GM12874 (cell line): ENCODE measurements at regions not wholly inside any gene's neighbourhood (a gene's known extent, or its start where the extent isn't known, plus 50 kb on each side); places are given as distances from the start of the nearest gene placed in this dataset.

Source experiments
- CTCF ChIP-seq: IDR thresholded peaks from 2 replicates; pipeline ENCODE4 v1.5.1; 2011; ENCODE audit warnings: low read depth, mild to moderate bottlenecking, control low read depth, low read length, moderate library complexity; ENCODE audit not compliant: insufficient read depth

GRCh38 chr7:85927226-85927625, 716.5 kb upstream of the GRM3 start:
- no peak for TF ChIP-seq CTCF

- no peak for TF ChIP-seq CTCF
These were observed 719.6 kb upstream of the GRM3 start for GRCh38 chr7:85924062-85924461.

GRCh38 chr7:85916016-85916415, 727.7 kb upstream of the GRM3 start:
- TF ChIP-seq CTCF = no peak

GRCh38 chr7:85914437-85914836, 727.6 kb upstream of the SEMA3D start:
- no peak for TF ChIP-seq CTCF

- TF ChIP-seq CTCF = no peak
These were observed 721.2 kb upstream of the SEMA3D start for GRCh38 chr7:85908051-85908450.

- TF ChIP-seq CTCF = no peak
These were observed 711.1 kb upstream of the SEMA3D start for GRCh38 chr7:85897967-85898366.

GRCh38 chr7:85896531-85896930, 709.7 kb upstream of the SEMA3D start:
- TF ChIP-seq CTCF = no peak

- no peak for TF ChIP-seq CTCF
These were observed 709.0 kb upstream of the SEMA3D start for GRCh38 chr7:85895835-85896234.
